K562 (cell line): ENCODE measurements at regions not wholly inside any gene's neighbourhood (a gene's known extent, or its start where the extent isn't known, plus 50 kb on each side); places are given as distances from the start of the nearest gene placed in this dataset.

Source experiments
- ATAC-seq: fragments of 200-7000 bp; cut with Tn5 transposase; 3 replicates; pipeline ENCODE4 v1.9.1; 2020; ENCODE audit warnings: moderate library complexity
- BruUV-seq: library from RNA; stranded (reverse); fragments of 400-500 nt; replicated peaks from 2 replicates; lab custom pipeline; 2021; lab: Mats Ljungman, UMichigan
- CTCF ChIA-PET: fragments of 300-600 bp; formaldehyde crosslinking; extraction: SDS; loops from one replicate; lab custom pipeline; 2021; ENCODE audit warnings: low intra/inter-chr PET ratio; lab: Yijun Ruan, JAX
- POLR2A ChIA-PET: fragments of 300-600, 350-650 bp; sonication (Branson Sonifier 250); formaldehyde crosslinking; extraction: SDS; loops from one replicate; lab custom pipeline; 2021; ENCODE audit warnings: antibody characterized with exemption, inconsistent platforms; lab: Yijun Ruan, JAX
- DNase-seq, 4 experiments: peaks; one replicate each; pipeline versions ENCODE4 v3.0.0 to v3.0.0-alpha.2; 2011 to 2018; ENCODE audit warnings: low spot score in 3 of 4, mixed read lengths in 3 of 4; ENCODE audit errors: extremely low read depth in 1 of 4
- FAIRE-seq: peaks from 2 replicates; lab custom pipeline; 2011; peaks lifted over from hg19 to GRCh38; lab: Jason Lieb, UNC
- H2AFZ ChIP-seq: 2 replicates; pipeline ENCODE4 v1.6.0; 2011; ENCODE audit warnings: low read depth, low read length, control low read depth, inconsistent platforms
- H3K27ac ChIP-seq: fragments of 200-600 bp; 3 replicates; pipeline ENCODE4 v1.8.0; 2011; ENCODE audit warnings: low read depth, mild to moderate bottlenecking, control low read depth, inconsistent platforms, low read length, moderate library complexity, mixed read lengths; ENCODE audit errors: extremely low read depth
- H3K27me3 ChIP-seq, 2 experiments: fragments of 300-600 bp in 1 of 2; 2 replicates in 1 of 2; 3 replicates in 1 of 2; pipeline versions ENCODE4 v1.6.0 to v1.8.0; 2011; ENCODE audit warnings: inconsistent platforms in 2 of 2, low read length in 2 of 2, mild to moderate bottlenecking in 1 of 2, mixed read lengths in 1 of 2, moderate library complexity in 1 of 2; ENCODE audit not compliant: control insufficient read depth in 2 of 2, insufficient read depth in 2 of 2
- H3K36me3 ChIP-seq: fragments of 300-600 bp; 3 replicates; pipeline ENCODE4 v1.8.0; 2011; ENCODE audit warnings: mild to moderate bottlenecking, low read length, inconsistent platforms; ENCODE audit not compliant: control insufficient read depth, insufficient read depth
- H3K4me1 ChIP-seq, 2 experiments: fragments of 200-600 bp in 1 of 2; replicated peaks in 1 of 2; 2 replicates in 1 of 2; 3 replicates in 1 of 2; pipeline versions ENCODE4 v1.5.1 to v1.8.0; 2011; ENCODE audit warnings: inconsistent platforms in 2 of 2, low read length in 2 of 2, mild to moderate bottlenecking in 1 of 2, mixed read lengths in 1 of 2, moderate library complexity in 1 of 2; ENCODE audit not compliant: control insufficient read depth in 2 of 2, insufficient read depth in 2 of 2
- H3K4me2 ChIP-seq: 2 replicates; pipeline ENCODE4 v1.6.1; 2011; ENCODE audit warnings: low read length, control low read depth, inconsistent platforms, mixed read lengths; ENCODE audit not compliant: insufficient read depth
- H3K4me3 ChIP-seq: fragments of 200-600 bp; sonication (generic), shearing (Covaris generic); 2 replicates; pipeline ENCODE4 v1.5.1; 2016; ENCODE audit warnings: control low read depth, inconsistent platforms
- H3K79me2 ChIP-seq: fragments of 200-600 bp; 3 replicates; pipeline ENCODE4 v1.8.0; 2011; ENCODE audit warnings: low read length, inconsistent platforms; ENCODE audit not compliant: control insufficient read depth, insufficient read depth
- H3K9ac ChIP-seq, 2 experiments: 2 replicates each; pipeline versions ENCODE4 v1.6.0 to v1.6.1; 2011; ENCODE audit warnings: low read depth in 2 of 2, low read length in 2 of 2, control low read depth in 1 of 2, inconsistent platforms in 1 of 2, mild to moderate bottlenecking in 1 of 2, mixed read lengths in 1 of 2; ENCODE audit not compliant: insufficient read depth in 1 of 2
- H3K9me1 ChIP-seq: one replicate; pipeline ENCODE4 v1.6.0; 2011; ENCODE audit warnings: inconsistent platforms, mild to moderate bottlenecking, low read length, moderate library complexity; ENCODE audit not compliant: control insufficient read depth, insufficient read depth
- H3K9me3 ChIP-seq: replicated peaks from 2 replicates; pipeline ENCODE4 v1.5.1; 2011; ENCODE audit warnings: low read depth, low read length, inconsistent platforms; ENCODE audit not compliant: control insufficient read depth, insufficient read depth
- H4K20me1 ChIP-seq: replicated peaks from 2 replicates; pipeline ENCODE4 v1.6.1; 2011; ENCODE audit warnings: low read length, inconsistent platforms, mixed read lengths; ENCODE audit not compliant: control insufficient read depth, insufficient read depth
- FOS ChIP-seq: IDR thresholded peaks from 3 replicates; pipeline ENCODE4 v1.6.1; 2011; ENCODE audit not compliant: insufficient read length; ENCODE audit errors: extremely low read depth
- MEIS2 ChIP-seq: fragments of 450-650 bp; IDR thresholded peaks from 2 replicates; pipeline ENCODE4 v1.6.1; 2014; ENCODE audit warnings: mild to moderate bottlenecking; ENCODE audit not compliant: partially characterized antibody
- ZNF224 ChIP-seq: sonication (generic); formaldehyde crosslinking; IDR thresholded peaks from 2 replicates; pipeline ENCODE4 v1.8.0; 2022; ENCODE audit warnings: mild to moderate bottlenecking, missing genetic modification reagents
- ZSCAN32 ChIP-seq: fragments of 450-650 bp; formaldehyde crosslinking; IDR thresholded peaks from 2 replicates; pipeline ENCODE4 v1.4.0; 2020; ENCODE audit warnings: mild to moderate bottlenecking, moderate library complexity
- in situ Hi-C: fragments of 300-500 bp; cut with MboI; formaldehyde crosslinking; loops from 4 replicates; pipeline ENCODE4 v1.15.0; 2018; ENCODE audit warnings: inconsistent platforms, mixed read lengths
- intact Hi-C: fragments of 100-400 bp; cut with micrococcal nuclease; formaldehyde crosslinking; loops from 2 replicates; pipeline ENCODE4 v1.14.2; 2022
- TF ChIP-seq, protein P1 (sequence below), 2 experiments: IDR thresholded peaks in 1 of 2; conservative IDR thresholded peaks in 1 of 2; 2 replicates each; pipeline ENCODE4 v1.6.1; 2016; ENCODE audit warnings: low read depth in 2 of 2, mild to moderate bottlenecking in 1 of 2, missing compliant biosample characterization in 1 of 2, missing genetic modification characterization in 1 of 2, moderate library complexity in 1 of 2
- TF ChIP-seq, protein P2 (sequence below): fragments of 450-650 bp; IDR thresholded peaks from 2 replicates; pipeline ENCODE4 v1.6.1; 2016
- TF ChIP-seq, protein P3 (sequence below): fragments of 250-450 bp; sonication (Bioruptor Pico); IDR thresholded peaks from 2 replicates; pipeline ENCODE4 v1.9.0; 2021; ENCODE audit warnings: mild to moderate bottlenecking, inconsistent platforms

DNA sequence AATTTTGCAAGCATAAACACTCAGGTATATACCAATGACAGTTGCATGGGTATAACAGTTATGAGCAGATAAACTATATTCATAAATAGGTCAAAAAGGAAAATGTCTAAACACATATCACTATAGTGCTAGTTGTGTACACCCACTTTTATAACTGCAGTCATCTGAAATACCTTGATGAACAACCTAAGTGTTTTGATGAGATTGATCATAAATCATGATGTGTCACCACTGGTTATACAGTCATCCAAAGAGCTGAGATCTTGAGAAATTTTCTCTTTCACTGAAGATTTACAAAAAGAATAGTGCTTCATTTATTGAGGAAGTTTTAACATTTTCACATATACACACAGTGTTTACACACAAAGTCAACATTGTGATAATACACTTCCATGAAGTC lies 78.6 kb upstream of the SLC25A13 start:
- no peak for FAIRE-seq

More for the DNA sequence above, 78.6 kb upstream of the SLC25A13 start:
- intact Hi-C loops (no loop called here), in situ Hi-C loops (no loop called here)
- H3K36me3 ChIP-seq = no peaks in the 10 kb centered on the region
- no peak for TF ChIP-seq ZSCAN32 (CRISPR knock-in tag)
- TF ChIP-seq MEIS2 = peak; percentile 54
- TF ChIP-seq, protein P1, sequence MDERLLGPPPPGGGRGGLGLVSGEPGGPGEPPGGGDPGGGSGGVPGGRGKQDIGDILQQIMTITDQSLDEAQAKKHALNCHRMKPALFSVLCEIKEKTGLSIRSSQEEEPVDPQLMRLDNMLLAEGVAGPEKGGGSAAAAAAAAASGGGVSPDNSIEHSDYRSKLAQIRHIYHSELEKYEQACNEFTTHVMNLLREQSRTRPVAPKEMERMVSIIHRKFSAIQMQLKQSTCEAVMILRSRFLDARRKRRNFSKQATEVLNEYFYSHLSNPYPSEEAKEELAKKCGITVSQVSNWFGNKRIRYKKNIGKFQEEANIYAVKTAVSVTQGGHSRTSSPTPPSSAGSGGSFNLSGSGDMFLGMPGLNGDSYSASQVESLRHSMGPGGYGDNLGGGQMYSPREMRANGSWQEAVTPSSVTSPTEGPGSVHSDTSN (CRISPR knock-in tag; IDR thresholded peaks at IDR 0.05; ENCODE audit: low read depth) = no peak
- TF ChIP-seq, protein P1 (tag; conservative IDR thresholded peaks at IDR 0.05; ENCODE audit: low read depth) = 0 out of 2 replicates have a peak, but pooled peaks have one; percentile 32
- TF ChIP-seq, protein P2, sequence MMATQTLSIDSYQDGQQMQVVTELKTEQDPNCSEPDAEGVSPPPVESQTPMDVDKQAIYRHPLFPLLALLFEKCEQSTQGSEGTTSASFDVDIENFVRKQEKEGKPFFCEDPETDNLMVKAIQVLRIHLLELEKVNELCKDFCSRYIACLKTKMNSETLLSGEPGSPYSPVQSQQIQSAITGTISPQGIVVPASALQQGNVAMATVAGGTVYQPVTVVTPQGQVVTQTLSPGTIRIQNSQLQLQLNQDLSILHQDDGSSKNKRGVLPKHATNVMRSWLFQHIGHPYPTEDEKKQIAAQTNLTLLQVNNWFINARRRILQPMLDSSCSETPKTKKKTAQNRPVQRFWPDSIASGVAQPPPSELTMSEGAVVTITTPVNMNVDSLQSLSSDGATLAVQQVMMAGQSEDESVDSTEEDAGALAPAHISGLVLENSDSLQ = peak; percentile 44
- TF ChIP-seq FOS = no peak
- TF ChIP-seq, protein P3, sequence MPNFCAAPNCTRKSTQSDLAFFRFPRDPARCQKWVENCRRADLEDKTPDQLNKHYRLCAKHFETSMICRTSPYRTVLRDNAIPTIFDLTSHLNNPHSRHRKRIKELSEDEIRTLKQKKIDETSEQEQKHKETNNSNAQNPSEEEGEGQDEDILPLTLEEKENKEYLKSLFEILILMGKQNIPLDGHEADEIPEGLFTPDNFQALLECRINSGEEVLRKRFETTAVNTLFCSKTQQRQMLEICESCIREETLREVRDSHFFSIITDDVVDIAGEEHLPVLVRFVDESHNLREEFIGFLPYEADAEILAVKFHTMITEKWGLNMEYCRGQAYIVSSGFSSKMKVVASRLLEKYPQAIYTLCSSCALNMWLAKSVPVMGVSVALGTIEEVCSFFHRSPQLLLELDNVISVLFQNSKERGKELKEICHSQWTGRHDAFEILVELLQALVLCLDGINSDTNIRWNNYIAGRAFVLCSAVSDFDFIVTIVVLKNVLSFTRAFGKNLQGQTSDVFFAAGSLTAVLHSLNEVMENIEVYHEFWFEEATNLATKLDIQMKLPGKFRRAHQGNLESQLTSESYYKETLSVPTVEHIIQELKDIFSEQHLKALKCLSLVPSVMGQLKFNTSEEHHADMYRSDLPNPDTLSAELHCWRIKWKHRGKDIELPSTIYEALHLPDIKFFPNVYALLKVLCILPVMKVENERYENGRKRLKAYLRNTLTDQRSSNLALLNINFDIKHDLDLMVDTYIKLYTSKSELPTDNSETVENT = no peak
- TF ChIP-seq ZNF224 (CRISPR knock-in tag) = no peak
- POLR2A ChIA-PET = no interaction called here
- CTCF ChIA-PET = no interaction called here
- ATAC-seq (no peak), DNase-seq (no peak)
- H3K4me1 ChIP-seq = no peaks in the 10 kb centered on the region
- no peaks in the 10 kb centered on the region for H3K9me3 ChIP-seq
- no peak overlapping the region for H3K4me3 ChIP-seq
- no peak overlapping the region for H2AFZ ChIP-seq
- H3K9me1 ChIP-seq = no peaks in the 10 kb centered on the region
- no peaks in the 10 kb centered on the region for H4K20me1 ChIP-seq
- H3K27ac ChIP-seq = no peak overlapping the region
- H3K4me2 ChIP-seq = no peak overlapping the region
- H3K9ac ChIP-seq = no peak overlapping the region
- no TSS peak for BruUV-seq
- H3K27me3 ChIP-seq = peaks cover 0 to 10% of the 10 kb centered on the region in 2 experiments; a peak in 3 of 5 replicates
- H3K79me2 ChIP-seq = no peaks in the 10 kb centered on the region
